ENCODE measurements at regions not wholly inside any gene's neighbourhood (a gene's known extent, or its start where the extent isn't known, plus 50 kb on each side); places are given as distances from the start of the nearest gene placed in this dataset.

- TF ChIP-seq CTCF (conservative IDR thresholded peaks at IDR 0.05; ENCODE audit: low read depth, low read length), result no peak
- TF ChIP-seq POLR2A (IDR thresholded peaks at IDR 0.05; ENCODE audit: low read depth, low read length), result no peak
- no peak for TF ChIP-seq SMC3 (IDR thresholded peaks at IDR 0.05; ENCODE audit: low read depth, low read length)
- no peak for TF ChIP-seq FOS (IDR thresholded peaks at IDR 0.05; ENCODE audit: low read depth, low read length)
- TF ChIP-seq MAFK (IDR thresholded peaks at IDR 0.05; ENCODE audit: low read depth, low read length), result no peak
- no peak for TF ChIP-seq USF2 (IDR thresholded peaks at IDR 0.05; ENCODE audit: low read depth, low read length)
- TF ChIP-seq MAZ (IDR thresholded peaks at IDR 0.05; ENCODE audit: borderline replicate concordance, low read depth, low read length), result no peak
- no peak for TF ChIP-seq BHLHE40 (IDR thresholded peaks at IDR 0.05; ENCODE audit: low read depth, low read length)
- no peak for TF ChIP-seq NFE2L2 (IDR thresholded peaks at IDR 0.05; ENCODE audit: low read depth, low read length)
- TF ChIP-seq RAD21 (IDR thresholded peaks at IDR 0.05; ENCODE audit: low read length), result no peak
These were observed 70.8 kb upstream of the SLC35B3 start for GRCh38 chr6:8506126-8506525.
